Loucy (cell line): ENCODE measurements at regions not wholly inside any gene's neighbourhood (a gene's known extent, or its start where the extent isn't known, plus 50 kb on each side); places are given as distances from the start of the nearest gene placed in this dataset.

ENCODE experiments used
- H2AFZ ChIP-seq: fragments of 200-600 bp; sonication (generic); 2 replicates; pipeline ENCODE4 v1.6.0; 2016; ENCODE audit warnings: antibody characterized with exemption, mild to moderate bottlenecking, low read length, moderate library complexity
- H3F3A ChIP-seq: fragments of 200-600 bp; 2 replicates; pipeline ENCODE4 v1.6.0; 2016; ENCODE audit warnings: antibody characterized with exemption, low read depth, mild to moderate bottlenecking
- H3K27me3 ChIP-seq: fragments of 200-600 bp; sonication (generic); 2 replicates; pipeline ENCODE4 v1.6.1; 2014; ENCODE audit warnings: low read length, mild to moderate bottlenecking; ENCODE audit not compliant: insufficient read depth, poor library complexity, severe bottlenecking
- H3K36me3 ChIP-seq: fragments of 200-600 bp; sonication (generic); 2 replicates; pipeline ENCODE4 v1.6.1; 2016; ENCODE audit warnings: low read length; ENCODE audit not compliant: insufficient read depth
- H3K4me1 ChIP-seq: fragments of 200-600 bp; sonication (generic); 2 replicates; pipeline ENCODE4 v1.5.1; 2014; ENCODE audit warnings: low read length, mild to moderate bottlenecking; ENCODE audit not compliant: insufficient read depth, poor library complexity, severe bottlenecking
- H3K4me2 ChIP-seq: fragments of 200-600 bp; sonication (generic); 2 replicates; pipeline ENCODE4 v1.6.0; 2014; ENCODE audit warnings: antibody characterized with exemption, low read length, low read depth, mild to moderate bottlenecking; ENCODE audit not compliant: poor library complexity, severe bottlenecking
- H3K4me3 ChIP-seq: fragments of 200-600 bp; sonication (generic); 2 replicates; pipeline ENCODE4 v1.5.1; 2014; ENCODE audit warnings: low read length, mild to moderate bottlenecking, mixed read lengths; ENCODE audit not compliant: poor library complexity, severe bottlenecking
- H3K79me2 ChIP-seq: fragments of 200-600 bp; sonication (generic); 2 replicates; pipeline ENCODE4 v1.6.1; 2014; ENCODE audit warnings: low read length; ENCODE audit not compliant: insufficient read depth
- H3K9ac ChIP-seq: fragments of 200-600 bp; sonication (generic); 2 replicates; pipeline ENCODE4 v1.6.0; 2014; ENCODE audit warnings: mild to moderate bottlenecking, low read depth, low read length, moderate library complexity; ENCODE audit not compliant: poor library complexity, severe bottlenecking
- H3K9me2 ChIP-seq: fragments of 200-600 bp; sonication (generic); replicated peaks from 2 replicates; pipeline ENCODE4 v1.6.1; 2016; ENCODE audit warnings: low read depth, low read length, mixed read lengths
- H3K9me3 ChIP-seq: fragments of 200-600 bp; sonication (generic); 2 replicates; pipeline ENCODE4 v1.6.1; 2014; ENCODE audit warnings: mild to moderate bottlenecking, antibody characterized with exemption, low read length, low read depth; ENCODE audit not compliant: insufficient read depth
- H4K20me1 ChIP-seq: fragments of 200-600 bp; sonication (generic); 2 replicates; pipeline ENCODE4 v1.6.0; 2014; ENCODE audit warnings: antibody characterized with exemption, low read length, mild to moderate bottlenecking; ENCODE audit not compliant: insufficient read depth, poor library complexity, severe bottlenecking
- CTCF ChIP-seq: fragments of 200-600 bp; sonication (generic); conservative IDR thresholded peaks from 2 replicates; pipeline ENCODE4 v1.5.1; 2014; ENCODE audit warnings: mild to moderate bottlenecking, antibody characterized with exemption, low read length
- EZH2phosphoT487 ChIP-seq: fragments of 200-600 bp; IDR thresholded peaks from 2 replicates; pipeline ENCODE4 v1.6.1; 2018; ENCODE audit warnings: antibody characterized with exemption, mild to moderate bottlenecking, moderate library complexity, borderline replicate concordance

- Histone ChIP-seq H3K4me1 (no peaks in the 10 kb centered on the region), H4K20me1 (no peaks in the 10 kb centered on the region), H3K27me3 (no peaks in the 10 kb centered on the region), H3K9me2 (no peaks in the 10 kb centered on the region), H3K4me3 (no peak overlapping the region), H2AFZ (no peak overlapping the region), H3K4me2 (no peak overlapping the region), H3K9me3 (no peaks in the 10 kb centered on the region), H3K9ac (no peak overlapping the region), H3K36me3 (no peaks in the 10 kb centered on the region), H3K79me2 (no peaks in the 10 kb centered on the region), H3F3A (no peaks in the 10 kb centered on the region)
- TF ChIP-seq CTCF (no peak), EZH2phosphoT487 (no peak)
These were observed 369.9 kb downstream of the GALR1 start for GRCh38 chr18:77619525-77619924.

- no peaks in the 10 kb centered on the region for H3K79me2 ChIP-seq
- no peaks in the 10 kb centered on the region for H3K9me2 ChIP-seq
- no peak overlapping the region for H3K4me3 ChIP-seq
- H3K9me3 ChIP-seq = no peaks in the 10 kb centered on the region
- no peak overlapping the region for H2AFZ ChIP-seq
- no peak overlapping the region for H3K9ac ChIP-seq
- H3F3A ChIP-seq = no peaks in the 10 kb centered on the region
- TF ChIP-seq CTCF (no peak), EZH2phosphoT487 (no peak)
- no peak overlapping the region for H3K4me2 ChIP-seq
- no peaks in the 10 kb centered on the region for H3K27me3 ChIP-seq
- no peaks in the 10 kb centered on the region for H3K36me3 ChIP-seq
- no peaks in the 10 kb centered on the region for H4K20me1 ChIP-seq
- H3K4me1 ChIP-seq = no peaks in the 10 kb centered on the region
These were observed 372.5 kb downstream of the GALR1 start for GRCh38 chr18:77622009-77622692.

GRCh38 chr18:77632758-77633157, 383.1 kb downstream of the GALR1 start:
- TF ChIP-seq CTCF (no peak), EZH2phosphoT487 (no peak)
- Histone ChIP-seq H3K36me3 (no peaks in the 10 kb centered on the region), H3K4me2 (no peak overlapping the region), H3K9me2 (no peaks in the 10 kb centered on the region), H3K79me2 (no peaks in the 10 kb centered on the region), H4K20me1 (no peaks in the 10 kb centered on the region), H3K27me3 (no peaks in the 10 kb centered on the region), H3K9ac (no peak overlapping the region), H3K9me3 (no peaks in the 10 kb centered on the region), H3K4me3 (no peak overlapping the region), H2AFZ (no peak overlapping the region), H3F3A (no peaks in the 10 kb centered on the region), H3K4me1 (no peaks in the 10 kb centered on the region)
